ENCODE measurements at regions not wholly inside any gene's neighbourhood (a gene's known extent, or its start where the extent isn't known, plus 50 kb on each side); places are given as distances from the start of the nearest gene placed in this dataset.

DNA sequence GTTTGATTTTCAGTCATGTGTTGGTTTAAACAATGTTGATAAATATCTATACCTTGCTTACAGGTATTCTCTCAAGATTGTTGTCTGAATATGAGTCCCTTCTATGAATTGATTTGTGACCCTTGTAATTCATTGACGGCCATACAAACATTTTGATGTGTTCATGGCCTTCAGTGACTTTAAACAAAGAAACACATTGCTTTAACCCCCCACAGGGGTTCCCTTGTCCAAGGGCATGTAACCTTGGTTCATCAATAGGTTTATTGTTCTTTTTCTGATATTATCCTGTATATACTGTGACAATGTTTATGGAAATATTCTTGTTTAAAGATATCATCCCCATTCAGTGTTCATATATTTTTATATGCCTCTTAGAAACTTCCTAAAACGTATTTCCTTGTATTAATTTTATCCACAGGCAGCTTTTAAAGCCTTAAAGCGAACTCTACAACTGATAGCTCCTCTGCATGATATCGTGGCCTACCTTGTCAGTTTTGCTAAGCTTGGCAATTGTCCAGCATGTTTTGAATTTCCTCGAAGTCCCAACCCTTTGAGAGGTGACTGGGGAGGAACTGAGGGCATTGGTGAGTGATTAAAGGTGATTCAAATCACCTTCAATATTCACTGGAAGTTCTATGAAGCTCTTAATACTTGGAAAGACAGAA lies 87.0 kb downstream of the CD164 start:
- no peak for DNase-seq (ENCODE audit: low read depth in 3 of 3)

DNA sequence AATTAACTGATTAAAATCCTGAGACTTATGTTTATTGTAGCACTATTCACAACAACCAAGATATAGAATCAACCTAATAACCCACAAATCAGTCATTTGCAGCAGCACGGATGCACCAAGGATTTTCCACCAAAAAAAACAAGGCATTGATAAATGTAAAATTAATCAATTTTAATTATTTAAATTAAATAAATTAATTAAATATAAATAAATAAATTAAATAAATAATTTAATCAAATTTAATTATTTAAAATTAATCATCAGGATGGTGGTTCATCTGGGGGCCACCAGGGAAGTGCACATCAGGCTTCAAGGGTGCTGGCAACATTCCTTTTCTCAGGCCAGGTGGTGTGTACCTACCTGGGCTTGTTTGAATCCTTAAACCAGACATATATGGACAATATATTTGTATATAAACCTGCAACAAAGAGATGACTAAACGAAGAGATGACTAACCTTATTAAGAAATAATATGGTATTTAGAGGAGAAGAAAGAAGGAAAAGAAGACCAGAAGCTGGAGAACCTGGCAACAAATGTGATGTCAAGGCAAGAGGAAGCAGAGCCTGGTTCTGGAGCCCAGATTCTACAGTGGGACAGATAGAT lies 89.2 kb downstream of the CD164 start:
- no peak for DNase-seq (ENCODE audit: low read depth in 3 of 3)

- DNase-seq (ENCODE audit: low read depth in 3 of 3) = no peak
Measured at GRCh38 chr6:109292420-109292819, 89.8 kb downstream of the CD164 start.

- DNase-seq (ENCODE audit: low read depth in 3 of 3) = no peak
Measured at GRCh38 chr6:109291902-109292301, 90.4 kb downstream of the CD164 start.

- DNase-seq (ENCODE audit: low read depth in 3 of 3) = no peak
Measured at GRCh38 chr6:109290143-109290931, 91.9 kb downstream of the CD164 start.

DNA sequence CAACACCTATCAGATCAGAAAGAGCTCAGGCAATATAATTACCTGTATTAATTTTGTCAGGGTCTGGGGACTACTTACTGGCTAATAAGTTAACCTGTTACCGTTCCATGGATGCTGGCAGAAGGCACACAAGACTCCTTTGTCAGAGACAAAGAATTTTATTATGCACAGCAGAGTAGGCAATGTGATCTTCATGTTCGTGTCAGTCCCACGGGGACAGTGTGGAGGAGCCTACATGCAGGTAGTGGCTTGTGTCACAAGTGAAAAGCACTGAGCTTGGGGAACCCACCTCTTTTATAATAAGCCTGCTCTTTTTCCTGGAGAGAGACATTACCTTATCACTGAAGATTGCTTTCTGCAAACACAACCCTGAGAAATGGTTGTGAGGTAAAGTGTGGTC lies 96.9 kb downstream of the CD164 start:
- DNase-seq (ENCODE audit: low read depth in 3 of 3) = no peak

GRCh38 chr6:109284675-109285074 lies 97.6 kb downstream of the CD164 start:
- DNase-seq (ENCODE audit: low read depth in 3 of 3) = no peak

GRCh38 chr6:109282756-109283155 lies 99.5 kb downstream of the CD164 start:
- no peak for DNase-seq (ENCODE audit: low read depth in 3 of 3)

GRCh38 chr6:109279628-109280027 lies 102.6 kb downstream of the CD164 start:
- DNase-seq (ENCODE audit: low read depth in 3 of 3) = no peak

- DNase-seq (ENCODE audit: low read depth in 3 of 3) = no peak
Measured at GRCh38 chr6:109271622-109272021, 110.6 kb downstream of the CD164 start.

GRCh38 chr6:109269953-109270517 lies 112.2 kb downstream of the CD164 start:
- DNase-seq (ENCODE audit: low read depth in 3 of 3) = no peak

- no peak for DNase-seq (ENCODE audit: low read depth in 3 of 3)
Measured at GRCh38 chr6:109269057-109269456, 113.2 kb downstream of the CD164 start.

GRCh38 chr6:109265530-109265929 lies 116.7 kb downstream of the CD164 start:
- no peak for DNase-seq (ENCODE audit: low read depth in 3 of 3)

DNA sequence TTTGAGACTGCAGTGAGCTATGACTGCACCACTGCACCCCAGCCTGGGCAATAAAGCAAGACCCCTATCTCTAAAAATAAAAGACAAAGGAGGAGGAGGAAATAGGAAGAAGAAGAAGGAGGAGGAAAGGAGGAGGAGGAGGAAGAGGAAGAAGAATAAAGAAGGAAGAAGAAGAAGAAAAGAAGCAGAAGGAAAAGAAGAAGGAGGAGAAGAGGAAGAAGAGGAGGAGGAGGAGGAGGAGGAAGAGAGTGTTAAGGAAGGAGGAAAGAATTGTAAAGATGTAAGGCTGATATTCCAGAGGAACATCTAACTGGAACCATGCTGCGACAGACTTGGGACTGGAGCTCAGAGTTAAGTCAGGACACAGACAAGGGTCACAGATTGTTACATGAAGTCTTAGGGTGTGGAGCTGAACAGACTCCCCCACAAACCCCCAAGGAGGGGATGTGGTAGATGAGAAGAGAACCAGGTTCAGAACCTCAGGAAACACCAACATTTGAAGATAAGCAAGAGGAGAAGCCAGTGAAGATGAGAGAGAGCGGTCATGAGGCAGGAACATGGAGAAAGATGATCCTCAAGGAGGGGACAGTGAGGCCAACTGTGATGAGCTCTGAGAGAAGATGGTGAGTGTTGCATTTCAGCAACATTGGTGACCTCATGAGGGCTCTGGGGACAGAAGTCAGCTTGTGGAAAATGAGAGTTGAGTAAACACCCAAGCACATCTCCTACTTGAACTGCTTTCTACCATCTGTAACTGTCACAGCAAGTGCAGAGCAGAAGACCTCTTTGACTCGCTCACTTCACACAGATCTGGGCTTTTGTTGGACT lies 118.2 kb downstream of the CD164 start:
- no peak for DNase-seq (ENCODE audit: low read depth in 3 of 3)

- DNase-seq (ENCODE audit: low read depth in 3 of 3) = no peak
Measured at GRCh38 chr6:109262261-109262660, 120.0 kb downstream of the CD164 start.

DNA sequence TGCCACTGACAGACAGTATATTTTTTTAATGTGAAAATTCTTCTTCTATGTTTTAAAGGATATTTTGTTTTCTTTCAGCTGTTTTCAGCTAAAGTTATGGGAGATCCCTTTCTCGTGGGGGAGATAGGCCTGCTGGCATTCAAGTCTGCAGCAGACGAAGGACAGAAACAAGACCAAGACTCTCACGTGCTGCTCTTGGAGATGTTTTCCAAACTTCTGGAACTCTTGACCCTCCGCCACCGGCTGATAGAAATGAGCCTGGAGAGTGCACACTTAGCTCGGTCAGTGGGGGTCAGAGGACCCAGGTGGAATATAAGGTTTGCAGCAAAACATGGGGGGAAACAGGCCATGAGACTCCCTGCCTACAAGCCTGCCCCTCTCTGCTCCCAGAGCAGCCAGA lies 120.5 kb downstream of the CD164 start:
- DNase-seq (ENCODE audit: low read depth in 3 of 3) = no peak

DNA sequence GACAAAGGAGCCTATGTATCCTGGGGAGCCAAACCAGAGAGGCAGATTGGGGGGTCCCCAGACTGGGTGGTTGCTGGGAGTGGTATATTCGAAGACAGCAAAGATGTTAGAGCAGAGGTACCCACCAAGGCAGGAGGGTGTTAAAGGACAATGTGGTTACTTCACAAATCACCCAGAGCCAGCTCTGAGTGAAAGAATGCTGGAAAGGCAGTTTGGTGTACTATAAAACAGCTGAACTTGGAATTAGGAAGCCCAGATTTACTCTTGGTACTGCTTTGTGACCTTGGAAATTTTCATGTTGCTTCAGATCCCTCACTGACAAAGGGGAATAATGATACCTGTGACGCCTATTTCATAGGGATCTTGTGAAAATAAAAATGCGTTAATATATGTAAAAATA lies 121.6 kb downstream of the CD164 start:
- no peak for DNase-seq (ENCODE audit: low read depth in 3 of 3)

DNA sequence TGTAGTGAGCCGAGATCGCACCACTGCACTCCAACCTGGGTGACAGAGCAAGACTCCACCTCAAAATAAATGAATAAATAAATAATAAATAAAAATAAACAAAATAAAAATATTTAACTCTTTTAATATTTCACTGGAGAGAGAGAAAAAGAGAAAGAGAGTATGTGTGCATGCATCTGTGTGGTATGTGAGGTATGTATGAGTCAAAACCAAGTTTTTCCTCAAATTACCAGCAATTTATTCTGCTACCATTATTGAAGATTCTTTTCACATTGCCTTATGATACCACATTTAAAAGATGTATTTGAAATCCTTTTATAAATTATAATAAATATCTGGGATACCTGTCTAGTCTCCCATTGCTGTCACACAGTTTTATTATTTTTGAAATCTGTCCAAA lies 122.1 kb downstream of the CD164 start:
- no peak for DNase-seq (ENCODE audit: low read depth in 3 of 3)

DNA sequence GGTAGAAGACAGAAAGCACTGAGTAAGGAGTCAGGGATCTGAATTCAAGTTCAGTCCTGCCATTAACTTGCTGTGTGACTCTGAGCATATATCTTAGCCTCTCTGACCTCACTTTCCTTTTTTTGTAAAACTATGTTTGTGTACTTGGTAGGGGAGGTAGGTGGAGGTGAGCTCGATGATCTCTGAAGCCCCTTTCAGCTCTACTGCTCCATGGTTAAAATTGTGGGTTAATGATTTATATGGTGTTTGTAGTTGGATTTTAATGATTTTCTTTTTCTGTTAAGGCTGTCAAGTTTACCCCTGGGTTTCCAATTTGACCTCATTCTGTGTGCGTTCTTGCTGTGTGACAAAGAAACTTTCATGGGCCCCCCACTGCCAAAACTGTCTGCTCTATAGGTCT lies 124.1 kb downstream of the CD164 start:
- DNase-seq (ENCODE audit: low read depth in 3 of 3) = no peak

GRCh38 chr6:109257494-109257893 lies 124.8 kb downstream of the CD164 start:
- no peak for DNase-seq (ENCODE audit: low read depth in 3 of 3)

- no peak for DNase-seq (ENCODE audit: low read depth in 3 of 3)
Measured at GRCh38 chr6:109255946-109256640, 126.2 kb downstream of the CD164 start.

Measured in stimulated activated CD4-positive, alpha-beta T cell treated with anti-CD3 and anti-CD28 coated beads, TNF-alpha, amount 100 ng/mL, for 24 hours (primary cell).